ENCODE measurements at regions not wholly inside any gene's neighbourhood (a gene's known extent, or its start where the extent isn't known, plus 50 kb on each side); places are given as distances from the start of the nearest gene placed in this dataset.

DNA sequence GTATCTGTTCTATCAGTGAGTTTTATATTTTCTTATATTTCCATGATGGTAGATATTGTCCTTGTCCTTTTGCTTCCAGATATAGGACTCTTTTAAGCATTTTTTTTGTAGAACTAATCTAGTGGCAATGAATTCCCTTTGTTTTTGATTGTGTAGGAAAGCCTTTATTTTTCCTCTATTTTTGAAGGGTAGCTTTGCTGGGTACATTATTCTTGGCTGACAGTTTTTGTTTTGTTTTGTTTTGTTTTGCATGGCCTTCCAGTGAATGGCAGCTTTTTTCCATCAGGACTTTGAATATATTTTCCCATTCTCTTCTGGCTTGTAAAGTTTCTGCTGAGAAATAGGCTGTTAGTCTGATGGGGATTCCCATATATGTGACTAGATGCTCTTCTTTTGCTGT is 70.2 kb upstream of the MUCL1 start:
- TF ChIP-seq, protein P1, sequence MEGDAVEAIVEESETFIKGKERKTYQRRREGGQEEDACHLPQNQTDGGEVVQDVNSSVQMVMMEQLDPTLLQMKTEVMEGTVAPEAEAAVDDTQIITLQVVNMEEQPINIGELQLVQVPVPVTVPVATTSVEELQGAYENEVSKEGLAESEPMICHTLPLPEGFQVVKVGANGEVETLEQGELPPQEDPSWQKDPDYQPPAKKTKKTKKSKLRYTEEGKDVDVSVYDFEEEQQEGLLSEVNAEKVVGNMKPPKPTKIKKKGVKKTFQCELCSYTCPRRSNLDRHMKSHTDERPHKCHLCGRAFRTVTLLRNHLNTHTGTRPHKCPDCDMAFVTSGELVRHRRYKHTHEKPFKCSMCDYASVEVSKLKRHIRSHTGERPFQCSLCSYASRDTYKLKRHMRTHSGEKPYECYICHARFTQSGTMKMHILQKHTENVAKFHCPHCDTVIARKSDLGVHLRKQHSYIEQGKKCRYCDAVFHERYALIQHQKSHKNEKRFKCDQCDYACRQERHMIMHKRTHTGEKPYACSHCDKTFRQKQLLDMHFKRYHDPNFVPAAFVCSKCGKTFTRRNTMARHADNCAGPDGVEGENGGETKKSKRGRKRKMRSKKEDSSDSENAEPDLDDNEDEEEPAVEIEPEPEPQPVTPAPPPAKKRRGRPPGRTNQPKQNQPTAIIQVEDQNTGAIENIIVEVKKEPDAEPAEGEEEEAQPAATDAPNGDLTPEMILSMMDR (IDR thresholded peaks at IDR 0.05): no peak
- no peak for TF ChIP-seq POLR2A (IDR thresholded peaks at IDR 0.05)
